ENCODE measurements at regions not wholly inside any gene's neighbourhood (a gene's known extent, or its start where the extent isn't known, plus 50 kb on each side); places are given as distances from the start of the nearest gene placed in this dataset.

GRCh38 chr9:121593066-121593465, 58.4 kb upstream of the DAB2IP start:
- TF ChIP-seq POLR2A (IDR thresholded peaks at IDR 0.05; ENCODE audit: low read length) (no peak), GATA1 (IDR thresholded peaks at IDR 0.05; ENCODE audit: low read depth, low read length) (no peak)
